MCF 10A (cell line): ENCODE measurements at regions not wholly inside any gene's neighbourhood (a gene's known extent, or its start where the extent isn't known, plus 50 kb on each side); places are given as distances from the start of the nearest gene placed in this dataset.

ENCODE experiments used
- BruUV-seq: library from RNA; stranded (reverse); fragments of 400-500 nt; replicated peaks from 2 replicates; lab custom pipeline; 2021; lab: Mats Ljungman, UMichigan
- CTCF ChIA-PET: fragments of 300-600 bp; sonication (Branson Sonifier 250); formaldehyde crosslinking; extraction: SDS; loops from one replicate; lab custom pipeline; 2021; ENCODE audit warnings: antibody characterized with exemption, inconsistent platforms; lab: Yijun Ruan, JAX
- POLR2A ChIA-PET: fragments of 300-600, 350-650 bp; sonication (Branson Sonifier 250); formaldehyde crosslinking; extraction: SDS; loops from one replicate; lab custom pipeline; 2020; ENCODE audit warnings: antibody characterized with exemption, inconsistent platforms; lab: Yijun Ruan, JAX
- DNase-seq: peaks from one replicate; pipeline ENCODE4 v3.0.0-alpha.2; 2018; ENCODE audit not compliant: unreplicated experiment
- H3K27ac Mint-ChIP-seq: one replicate; pipeline ENCODE4 v1.8.0; 2022; ENCODE audit warnings: mild to moderate bottlenecking, low read depth, mixed read lengths; ENCODE audit not compliant: unreplicated experiment
- H3K27me3 Mint-ChIP-seq: one replicate; pipeline ENCODE4 v1.8.0; 2022; ENCODE audit warnings: mixed read lengths; ENCODE audit not compliant: insufficient read depth, unreplicated experiment
- H3K36me3 Mint-ChIP-seq: one replicate; pipeline ENCODE4 v1.8.0; 2022; ENCODE audit warnings: mild to moderate bottlenecking, moderate library complexity, mixed read lengths; ENCODE audit not compliant: insufficient read depth, unreplicated experiment
- H3K4me1 Mint-ChIP-seq: one replicate; pipeline ENCODE4 v1.8.0; 2022; ENCODE audit warnings: mixed read lengths; ENCODE audit not compliant: insufficient read depth, unreplicated experiment
- H3K4me3 Mint-ChIP-seq: one replicate; pipeline ENCODE4 v1.8.0; 2022; ENCODE audit warnings: mild to moderate bottlenecking, moderate library complexity, mixed read lengths; ENCODE audit not compliant: unreplicated experiment
- H3K9me3 Mint-ChIP-seq: one replicate; pipeline ENCODE4 v1.8.0; 2022; ENCODE audit warnings: mixed read lengths; ENCODE audit not compliant: unreplicated experiment
- intact Hi-C: fragments of 100-400 bp; cut with micrococcal nuclease; formaldehyde crosslinking; loops from 2 replicates; pipeline ENCODE4 v1.14.1; 2022
- TF ChIP-seq, protein P1 (sequence below): fragments of 200-600 bp; IDR thresholded peaks from one replicate; pipeline ENCODE4 v1.8.0; 2022; ENCODE audit warnings: antibody characterized with exemption, mild to moderate bottlenecking; ENCODE audit not compliant: unreplicated experiment

DNA sequence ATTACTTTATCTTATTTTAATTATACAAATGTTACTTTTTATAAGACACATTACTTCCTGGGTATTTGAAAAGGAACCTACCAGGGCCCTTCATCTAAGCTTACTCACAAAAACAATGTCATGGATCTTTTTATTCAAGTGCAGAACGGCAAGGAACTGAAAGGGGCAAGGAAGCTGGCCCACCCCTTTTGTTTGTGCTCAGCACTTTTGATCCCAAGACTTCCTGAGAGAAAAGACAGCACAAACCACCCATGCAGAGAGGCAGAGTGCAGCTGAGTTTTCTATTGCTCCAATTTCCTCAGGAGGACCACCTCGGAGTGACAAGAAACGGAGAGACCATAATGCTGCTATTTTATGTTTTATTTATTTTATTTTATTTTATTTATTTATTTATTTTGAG is 232.0 kb upstream of the NRP1 start:
- H3K36me3 Mint-ChIP-seq, result peaks cover 4% of the 10 kb centered on the region
- H3K4me1 Mint-ChIP-seq, result peaks cover 1% of the 10 kb centered on the region
- ChIA-PET CTCF (no interaction called here), POLR2A (no interaction called here)
- TF ChIP-seq, protein P1, sequence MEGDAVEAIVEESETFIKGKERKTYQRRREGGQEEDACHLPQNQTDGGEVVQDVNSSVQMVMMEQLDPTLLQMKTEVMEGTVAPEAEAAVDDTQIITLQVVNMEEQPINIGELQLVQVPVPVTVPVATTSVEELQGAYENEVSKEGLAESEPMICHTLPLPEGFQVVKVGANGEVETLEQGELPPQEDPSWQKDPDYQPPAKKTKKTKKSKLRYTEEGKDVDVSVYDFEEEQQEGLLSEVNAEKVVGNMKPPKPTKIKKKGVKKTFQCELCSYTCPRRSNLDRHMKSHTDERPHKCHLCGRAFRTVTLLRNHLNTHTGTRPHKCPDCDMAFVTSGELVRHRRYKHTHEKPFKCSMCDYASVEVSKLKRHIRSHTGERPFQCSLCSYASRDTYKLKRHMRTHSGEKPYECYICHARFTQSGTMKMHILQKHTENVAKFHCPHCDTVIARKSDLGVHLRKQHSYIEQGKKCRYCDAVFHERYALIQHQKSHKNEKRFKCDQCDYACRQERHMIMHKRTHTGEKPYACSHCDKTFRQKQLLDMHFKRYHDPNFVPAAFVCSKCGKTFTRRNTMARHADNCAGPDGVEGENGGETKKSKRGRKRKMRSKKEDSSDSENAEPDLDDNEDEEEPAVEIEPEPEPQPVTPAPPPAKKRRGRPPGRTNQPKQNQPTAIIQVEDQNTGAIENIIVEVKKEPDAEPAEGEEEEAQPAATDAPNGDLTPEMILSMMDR, result no peak
- BruUV-seq, result no TSS peak
- no peaks in the 10 kb centered on the region for H3K9me3 Mint-ChIP-seq
- no peak overlapping the region for H3K27ac Mint-ChIP-seq
- no peak overlapping the region for H3K4me3 Mint-ChIP-seq
- intact Hi-C loops, result no loop called here
- no peak for DNase-seq
- no peaks in the 10 kb centered on the region for H3K27me3 Mint-ChIP-seq

DNA sequence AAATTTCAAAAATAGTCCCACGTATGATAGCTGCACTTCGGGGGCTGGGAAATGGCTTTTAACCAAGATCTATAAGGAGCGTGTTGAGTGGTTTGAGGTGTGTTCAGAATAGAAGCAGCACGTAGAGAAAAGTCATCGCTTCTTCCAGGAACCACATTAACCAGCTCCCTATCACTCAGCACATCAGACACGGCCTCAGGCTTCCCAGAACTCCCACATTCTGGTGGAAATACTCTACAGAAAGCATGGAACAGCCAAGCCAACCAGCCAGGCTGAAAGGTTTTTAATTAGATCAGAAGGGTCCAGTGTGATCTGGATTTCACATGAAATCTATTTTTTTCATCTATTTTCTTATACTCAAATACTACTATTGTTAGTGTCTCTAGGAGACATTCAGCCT is 231.5 kb upstream of the NRP1 start:
- no peak overlapping the region for H3K4me3 Mint-ChIP-seq
- no peak overlapping the region for H3K27ac Mint-ChIP-seq
- peaks cover 4% of the 10 kb centered on the region for H3K36me3 Mint-ChIP-seq
- intact Hi-C loops, result no loop called here
- ChIA-PET POLR2A (no interaction called here), CTCF (no interaction called here)
- H3K27me3 Mint-ChIP-seq, result no peaks in the 10 kb centered on the region
- no TSS peak for BruUV-seq
- TF ChIP-seq, protein P1, result no peak
- no peak for DNase-seq
- no peaks in the 10 kb centered on the region for H3K4me1 Mint-ChIP-seq
- no peaks in the 10 kb centered on the region for H3K9me3 Mint-ChIP-seq

- BruUV-seq, result no TSS peak
- H3K27me3 Mint-ChIP-seq, result no peaks in the 10 kb centered on the region
- H3K4me1 Mint-ChIP-seq, result no peaks in the 10 kb centered on the region
- intact Hi-C loops, result no loop called here
- no peaks in the 10 kb centered on the region for H3K9me3 Mint-ChIP-seq
- TF ChIP-seq, protein P1, result no peak
- DNase-seq, result no peak
- ChIA-PET POLR2A (no interaction called here), CTCF (no interaction called here)
- H3K36me3 Mint-ChIP-seq, result peaks cover 4% of the 10 kb centered on the region
- H3K4me3 Mint-ChIP-seq, result no peak overlapping the region
- no peak overlapping the region for H3K27ac Mint-ChIP-seq
These were observed 230.8 kb upstream of the NRP1 start for GRCh38 chr10:33565231-33565630.

DNA sequence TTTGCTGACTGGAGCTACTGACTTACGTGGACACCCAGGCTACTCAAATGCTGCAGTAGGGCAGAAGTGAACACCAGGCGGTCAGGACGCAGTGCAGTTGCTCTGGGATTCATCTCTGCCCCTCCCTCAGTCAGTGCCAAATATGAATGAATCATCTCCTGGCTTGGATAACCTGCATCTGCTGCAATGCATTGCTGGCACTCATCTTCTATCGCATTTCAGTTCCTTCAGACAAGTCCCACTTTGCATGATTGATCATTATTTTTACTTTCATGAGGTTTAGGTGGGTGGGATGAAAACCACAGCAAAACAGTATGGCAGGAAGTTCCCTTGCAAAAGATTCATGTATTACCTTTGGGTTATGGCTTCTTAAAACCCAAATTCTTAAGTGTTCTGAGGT is 224.6 kb upstream of the NRP1 start:
- BruUV-seq, result no TSS peak
- TF ChIP-seq, protein P1, result peak; percentile 11
- H3K9me3 Mint-ChIP-seq, result no peaks in the 10 kb centered on the region
- ChIA-PET POLR2A (no interaction called here), CTCF (interaction anchor here (0.7 kb wide), 1 partner anchor 1567 kb away, joined by 3 read pairs; no protein-coding TSS in a partner anchor)
- peaks cover 4% of the 10 kb centered on the region for H3K36me3 Mint-ChIP-seq
- intact Hi-C loops, result loop anchor here (5.0 to 10.0 kb wide), 2 partner anchors 177 to 224 kb away; partner anchors contain the start of gene NRP1
- H3K4me3 Mint-ChIP-seq, result no peak overlapping the region
- peak; percentile 88 for DNase-seq
- H3K27ac Mint-ChIP-seq, result no peak overlapping the region
- no peaks in the 10 kb centered on the region for H3K27me3 Mint-ChIP-seq
- H3K4me1 Mint-ChIP-seq, result peaks cover 12% of the 10 kb centered on the region
